ENCODE measurements at regions not wholly inside any gene's neighbourhood (a gene's known extent, or its start where the extent isn't known, plus 50 kb on each side); places are given as distances from the start of the nearest gene placed in this dataset.

- TF ChIP-seq YY1 (IDR thresholded peaks at IDR 0.05; ENCODE audit: extremely low read depth, insufficient replicate concordance, low read depth, low read length): no peak
- no peak for TF ChIP-seq POLR2A (IDR thresholded peaks at IDR 0.05; ENCODE audit: borderline replicate concordance, extremely low read depth, insufficient read depth, insufficient read length)
- TF ChIP-seq ATF3 (IDR thresholded peaks at IDR 0.05): no peak; the same call in 1 of the 2 replicates
- peak; percentile 64 for TF ChIP-seq POLR2AphosphoS5 (IDR thresholded peaks at IDR 0.05; ENCODE audit: low read depth, low read length)
- TF ChIP-seq TCF7L2 (IDR thresholded peaks at IDR 0.05; ENCODE audit: borderline replicate concordance, extremely low read depth, insufficient read depth, insufficient read length): peak; percentile 84
- no peak for TF ChIP-seq ZBTB33 (IDR thresholded peaks at IDR 0.05; ENCODE audit: extremely low read depth, insufficient replicate concordance, low read length)
- TF ChIP-seq SIN3A (IDR thresholded peaks at IDR 0.05; ENCODE audit: low read depth): peak; percentile 93
- TF ChIP-seq SRF (IDR thresholded peaks at IDR 0.05; ENCODE audit: low read depth): peak; percentile 89
- TF ChIP-seq RAD21 (IDR thresholded peaks at IDR 0.05; ENCODE audit: low read depth): 0 out of 2 replicates have a peak, but pooled peaks have one; percentile 47
- TF ChIP-seq CBX3 (IDR thresholded peaks at IDR 0.05; ENCODE audit: low read depth): peak; percentile 98
- TF ChIP-seq EZH2phosphoT487 (IDR thresholded peaks at IDR 0.05; ENCODE audit: borderline replicate concordance): no peak
- peak; percentile 92 for TF ChIP-seq MAX (IDR thresholded peaks at IDR 0.05)
- no peak for TF ChIP-seq ZNF274 (IDR thresholded peaks at IDR 0.05; ENCODE audit: low read depth, low read length)
- TF ChIP-seq FOSL1 (IDR thresholded peaks at IDR 0.05; ENCODE audit: low read depth): peak; percentile 98
- no peak for TF ChIP-seq ZFX (IDR thresholded peaks at IDR 0.05)
- no peak; the same call in 1 of the 2 replicates for TF ChIP-seq ELF1 (IDR thresholded peaks at IDR 0.05; ENCODE audit: borderline replicate concordance, low read depth)
These were observed 175.2 kb upstream of the HMGA2 start (continued) for GRCh38 chr12:65649126-65649525.

All from HCT116 (cell line).